GM23338 (cell line): ENCODE measurements at regions not wholly inside any gene's neighbourhood (a gene's known extent, or its start where the extent isn't known, plus 50 kb on each side); places are given as distances from the start of the nearest gene placed in this dataset.

Experiments used
- ATAC-seq: fragments of 200-7000 bp; cut with Tn5 transposase; 3 replicates; pipeline ENCODE4 v1.9.1; 2020
- DNase-seq: peaks from one replicate; pipeline ENCODE4 v3.0.0-alpha.2; 2015; ENCODE audit warnings: low spot score
- H2AFZ ChIP-seq: fragments of 200-600 bp; sonication (generic); 2 replicates; pipeline ENCODE4 v1.8.0; 2016; ENCODE audit warnings: antibody characterized with exemption, mild to moderate bottlenecking, moderate library complexity
- H3F3A ChIP-seq: fragments of 200-600 bp; sonication (generic); replicated peaks from 2 replicates; pipeline ENCODE4 v1.8.0; 2017; ENCODE audit warnings: antibody characterized with exemption, mixed run types, low read depth
- H3K27ac ChIP-seq: fragments of 200-600 bp; sonication (generic); 2 replicates; pipeline ENCODE4 v1.6.1; 2016; ENCODE audit warnings: low read depth
- H3K27me3 ChIP-seq: fragments of 200-600 bp; sonication (generic); 2 replicates; pipeline ENCODE4 v1.8.0; 2016; ENCODE audit warnings: mild to moderate bottlenecking, mixed run types, moderate library complexity; ENCODE audit not compliant: insufficient read depth
- H3K36me3 ChIP-seq: fragments of 200-600 bp; sonication (generic); 2 replicates; pipeline ENCODE4 v1.8.0; 2016; ENCODE audit warnings: mild to moderate bottlenecking; ENCODE audit not compliant: insufficient read depth
- H3K4me1 ChIP-seq: fragments of 200-600 bp; sonication (generic); 2 replicates; pipeline ENCODE4 v1.8.0; 2016; ENCODE audit warnings: mild to moderate bottlenecking, moderate library complexity; ENCODE audit not compliant: insufficient read depth
- H3K4me2 ChIP-seq: fragments of 200-600 bp; sonication (generic); 2 replicates; pipeline ENCODE4 v1.7.1; 2017; ENCODE audit warnings: mixed run types
- H3K4me3 ChIP-seq: fragments of 200-600 bp; sonication (generic); 2 replicates; pipeline ENCODE4 v1.6.1; 2016; ENCODE audit warnings: mixed run types
- H3K79me2 ChIP-seq: fragments of 200-600 bp; sonication (generic); replicated peaks from 2 replicates; pipeline ENCODE4 v1.8.0; 2017; ENCODE audit warnings: mild to moderate bottlenecking; ENCODE audit not compliant: insufficient read depth
- H3K9me2 ChIP-seq: fragments of 200-600 bp; sonication (generic); 2 replicates; pipeline ENCODE4 v1.8.0; 2017; ENCODE audit not compliant: insufficient read depth
- H4K20me1 ChIP-seq: fragments of 200-600 bp; sonication (generic); replicated peaks from 2 replicates; pipeline ENCODE4 v1.8.0; 2017; ENCODE audit warnings: mild to moderate bottlenecking; ENCODE audit not compliant: insufficient read depth
- H3K27ac Mint-ChIP-seq: 2 replicates; pipeline ENCODE4 v1.8.0; 2020; ENCODE audit warnings: inconsistent platforms, mild to moderate bottlenecking, moderate library complexity, mixed read lengths
- H3K27me3 Mint-ChIP-seq: 3 replicates; pipeline ENCODE4 v1.8.0; 2022; ENCODE audit warnings: low read depth, mild to moderate bottlenecking, moderate library complexity, mixed read lengths, inconsistent platforms; ENCODE audit not compliant: insufficient read depth, poor library complexity
- H3K36me3 Mint-ChIP-seq: 3 replicates; pipeline ENCODE4 v1.8.0; 2021; ENCODE audit warnings: low read depth, mild to moderate bottlenecking, inconsistent platforms, moderate library complexity, mixed read lengths
- H3K4me1 Mint-ChIP-seq: 3 replicates; pipeline ENCODE4 v1.8.0; 2020; ENCODE audit warnings: mild to moderate bottlenecking, inconsistent platforms, mixed read lengths
- H3K4me3 Mint-ChIP-seq: 3 replicates; pipeline ENCODE4 v1.8.0; 2021; ENCODE audit warnings: moderate library complexity, mild to moderate bottlenecking, inconsistent platforms, mixed read lengths
- H3K9me3 Mint-ChIP-seq: 3 replicates; pipeline ENCODE4 v1.8.0; 2020; ENCODE audit warnings: moderate library complexity, mild to moderate bottlenecking, inconsistent platforms, mixed read lengths
- CREB1 ChIP-seq: fragments of 250-450 bp; sonication (Bioruptor Pico); IDR thresholded peaks from 2 replicates; pipeline ENCODE4 v1.5.0; 2020; ENCODE audit warnings: low read depth, mild to moderate bottlenecking, moderate library complexity
- EZH2 ChIP-seq: fragments of 200-600 bp; sonication (generic); IDR thresholded peaks from one replicate; pipeline ENCODE4 v1.8.0; 2017; ENCODE audit warnings: antibody characterized with exemption, mild to moderate bottlenecking, low read depth; ENCODE audit not compliant: unreplicated experiment
- EZH2phosphoT487 ChIP-seq: fragments of 200-600 bp; sonication (generic); IDR thresholded peaks from one replicate; pipeline ENCODE4 v1.8.1; 2018; ENCODE audit warnings: antibody characterized with exemption; ENCODE audit not compliant: unreplicated experiment
- JUNB ChIP-seq: IDR thresholded peaks from one replicate; pipeline ENCODE4 v1.6.1; 2016; ENCODE audit warnings: antibody characterized with exemption; ENCODE audit not compliant: unreplicated experiment
- NANOG ChIP-seq: IDR thresholded peaks from 2 replicates; pipeline ENCODE4 v1.6.1; 2016; ENCODE audit warnings: antibody characterized with exemption, borderline replicate concordance
- POLR2AphosphoS5 ChIP-seq: IDR thresholded peaks from 2 replicates; pipeline ENCODE4 v1.6.1; 2016; ENCODE audit warnings: antibody characterized with exemption, low read depth
- STAT1 ChIP-seq: IDR thresholded peaks from one replicate; pipeline ENCODE4 v1.6.1; 2016; ENCODE audit warnings: antibody characterized with exemption; ENCODE audit not compliant: unreplicated experiment
- ZNF114 ChIP-seq: fragments of 250-450 bp; sonication (Bioruptor Pico); IDR thresholded peaks from 2 replicates; pipeline ENCODE4 v1.5.0; 2020; ENCODE audit warnings: mild to moderate bottlenecking, moderate library complexity
- ZNF331 ChIP-seq: fragments of 250-450 bp; sonication (Bioruptor Pico); IDR thresholded peaks from 2 replicates; pipeline ENCODE4 v1.5.0; 2020; ENCODE audit warnings: low read depth, mild to moderate bottlenecking, moderate library complexity
- TF ChIP-seq, protein P1 (sequence below): fragments of 250-450 bp; sonication (Bioruptor Pico); IDR thresholded peaks from 2 replicates; pipeline ENCODE4 v1.5.0; 2020; ENCODE audit warnings: mild to moderate bottlenecking, moderate library complexity
- TF ChIP-seq, protein P2 (sequence below): IDR thresholded peaks from 2 replicates; pipeline ENCODE4 v1.6.1; 2016; ENCODE audit warnings: antibody characterized with exemption
- TF ChIP-seq, protein P3 (sequence below): IDR thresholded peaks from one replicate; pipeline ENCODE4 v1.6.1; 2018; ENCODE audit warnings: antibody characterized with exemption; ENCODE audit not compliant: unreplicated experiment
- TF ChIP-seq, protein P4 (sequence below), 2 experiments: fragments of 200-600 bp in 1 of 2; sonication (generic) in 1 of 2; conservative IDR thresholded peaks; 2 replicates each; pipeline versions ENCODE4 v1.5.1 to v1.6.1; 2016 to 2017; ENCODE audit warnings: antibody characterized with exemption in 2 of 2, low read depth in 2 of 2, mild to moderate bottlenecking in 2 of 2, moderate library complexity in 1 of 2

DNA sequence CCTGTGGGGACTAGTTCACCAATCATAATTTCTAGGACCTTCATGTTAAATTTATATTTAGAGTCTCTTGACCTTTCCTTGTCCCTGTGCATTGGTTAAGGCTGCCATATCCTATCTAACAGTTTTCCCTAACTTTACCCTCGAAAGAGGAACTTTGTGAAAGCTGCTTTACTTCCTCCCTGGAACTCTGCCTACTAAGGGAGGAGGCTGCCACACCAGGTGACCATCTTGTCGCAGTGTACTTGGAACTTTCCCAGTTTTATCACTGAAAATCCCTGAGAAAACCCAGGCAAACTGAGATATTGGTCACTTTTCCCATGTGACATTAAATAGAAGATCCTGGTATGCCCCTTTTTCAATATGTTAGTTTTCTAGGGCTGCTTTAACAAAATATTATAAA lies 317.6 kb upstream of the TSHZ2 start:
- H3K4me3 Mint-ChIP-seq = no peak overlapping the region
- H3K9me2 ChIP-seq = no peaks in the 10 kb centered on the region; the same call in 1 of the 2 replicates
- no peaks in the 10 kb centered on the region for H3K4me1 Mint-ChIP-seq

More for the DNA sequence above, 317.6 kb upstream of the TSHZ2 start:
- Mint-ChIP-seq H3K27ac (no peak overlapping the region), H3K27me3 (no peaks in the 10 kb centered on the region), H3K36me3 (no peaks in the 10 kb centered on the region), H3K9me3 (no peaks in the 10 kb centered on the region)
- H3K4me1 ChIP-seq = no peaks in the 10 kb centered on the region
- no peak overlapping the region for H3K4me2 ChIP-seq
- TF ChIP-seq JUNB (no peak), POLR2AphosphoS5 (no peak), ZNF114 (CRISPR knock-in tag) (no peak), STAT1 (no peak), CREB1 (no peak), EZH2 (no peak), ZNF331 (CRISPR knock-in tag) (no peak), NANOG (no peak), EZH2phosphoT487 (no peak)
- TF ChIP-seq, protein P1, sequence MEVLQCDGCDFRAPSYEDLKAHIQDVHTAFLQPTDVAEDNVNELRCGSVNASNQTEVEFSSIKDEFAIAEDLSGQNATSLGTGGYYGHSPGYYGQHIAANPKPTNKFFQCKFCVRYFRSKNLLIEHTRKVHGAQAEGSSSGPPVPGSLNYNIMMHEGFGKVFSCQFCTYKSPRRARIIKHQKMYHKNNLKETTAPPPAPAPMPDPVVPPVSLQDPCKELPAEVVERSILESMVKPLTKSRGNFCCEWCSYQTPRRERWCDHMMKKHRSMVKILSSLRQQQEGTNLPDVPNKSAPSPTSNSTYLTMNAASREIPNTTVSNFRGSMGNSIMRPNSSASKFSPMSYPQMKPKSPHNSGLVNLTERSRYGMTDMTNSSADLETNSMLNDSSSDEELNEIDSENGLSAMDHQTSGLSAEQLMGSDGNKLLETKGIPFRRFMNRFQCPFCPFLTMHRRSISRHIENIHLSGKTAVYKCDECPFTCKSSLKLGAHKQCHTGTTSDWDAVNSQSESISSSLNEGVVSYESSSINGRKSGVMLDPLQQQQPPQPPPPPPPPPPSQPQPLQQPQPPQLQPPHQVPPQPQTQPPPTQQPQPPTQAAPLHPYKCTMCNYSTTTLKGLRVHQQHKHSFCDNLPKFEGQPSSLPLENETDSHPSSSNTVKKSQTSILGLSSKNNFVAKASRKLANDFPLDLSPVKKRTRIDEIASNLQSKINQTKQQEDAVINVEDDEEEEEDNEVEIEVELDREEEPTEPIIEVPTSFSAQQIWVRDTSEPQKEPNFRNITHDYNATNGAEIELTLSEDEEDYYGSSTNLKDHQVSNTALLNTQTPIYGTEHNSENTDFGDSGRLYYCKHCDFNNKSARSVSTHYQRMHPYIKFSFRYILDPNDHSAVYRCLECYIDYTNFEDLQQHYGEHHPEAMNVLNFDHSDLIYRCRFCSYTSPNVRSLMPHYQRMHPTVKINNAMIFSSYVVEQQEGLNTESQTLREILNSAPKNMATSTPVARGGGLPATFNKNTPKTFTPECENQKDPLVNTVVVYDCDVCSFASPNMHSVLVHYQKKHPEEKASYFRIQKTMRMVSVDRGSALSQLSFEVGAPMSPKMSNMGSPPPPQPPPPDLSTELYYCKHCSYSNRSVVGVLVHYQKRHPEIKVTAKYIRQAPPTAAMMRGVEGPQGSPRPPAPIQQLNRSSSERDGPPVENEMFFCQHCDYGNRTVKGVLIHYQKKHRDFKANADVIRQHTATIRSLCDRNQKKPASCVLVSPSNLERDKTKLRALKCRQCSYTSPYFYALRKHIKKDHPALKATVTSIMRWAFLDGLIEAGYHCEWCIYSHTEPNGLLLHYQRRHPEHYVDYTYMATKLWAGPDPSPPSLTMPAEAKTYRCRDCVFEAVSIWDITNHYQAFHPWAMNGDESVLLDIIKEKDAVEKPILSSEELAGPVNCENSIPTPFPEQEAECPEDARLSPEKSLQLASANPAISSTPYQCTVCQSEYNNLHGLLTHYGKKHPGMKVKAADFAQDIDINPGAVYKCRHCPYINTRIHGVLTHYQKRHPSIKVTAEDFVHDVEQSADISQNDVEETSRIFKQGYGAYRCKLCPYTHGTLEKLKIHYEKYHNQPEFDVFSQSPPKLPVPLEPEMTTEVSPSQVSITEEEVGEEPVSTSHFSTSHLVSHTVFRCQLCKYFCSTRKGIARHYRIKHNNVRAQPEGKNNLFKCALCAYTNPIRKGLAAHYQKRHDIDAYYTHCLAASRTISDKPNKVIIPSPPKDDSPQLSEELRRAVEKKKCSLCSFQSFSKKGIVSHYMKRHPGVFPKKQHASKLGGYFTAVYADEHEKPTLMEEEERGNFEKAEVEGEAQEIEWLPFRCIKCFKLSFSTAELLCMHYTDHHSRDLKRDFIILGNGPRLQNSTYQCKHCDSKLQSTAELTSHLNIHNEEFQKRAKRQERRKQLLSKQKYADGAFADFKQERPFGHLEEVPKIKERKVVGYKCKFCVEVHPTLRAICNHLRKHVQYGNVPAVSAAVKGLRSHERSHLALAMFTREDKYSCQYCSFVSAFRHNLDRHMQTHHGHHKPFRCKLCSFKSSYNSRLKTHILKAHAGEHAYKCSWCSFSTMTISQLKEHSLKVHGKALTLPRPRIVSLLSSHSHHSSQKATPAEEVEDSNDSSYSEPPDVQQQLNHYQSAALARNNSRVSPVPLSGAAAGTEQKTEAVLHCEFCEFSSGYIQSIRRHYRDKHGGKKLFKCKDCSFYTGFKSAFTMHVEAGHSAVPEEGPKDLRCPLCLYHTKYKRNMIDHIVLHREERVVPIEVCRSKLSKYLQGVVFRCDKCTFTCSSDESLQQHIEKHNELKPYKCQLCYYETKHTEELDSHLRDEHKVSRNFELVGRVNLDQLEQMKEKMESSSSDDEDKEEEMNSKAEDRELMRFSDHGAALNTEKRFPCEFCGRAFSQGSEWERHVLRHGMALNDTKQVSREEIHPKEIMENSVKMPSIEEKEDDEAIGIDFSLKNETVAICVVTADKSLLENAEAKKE = no peak
- TF ChIP-seq, protein P2, sequence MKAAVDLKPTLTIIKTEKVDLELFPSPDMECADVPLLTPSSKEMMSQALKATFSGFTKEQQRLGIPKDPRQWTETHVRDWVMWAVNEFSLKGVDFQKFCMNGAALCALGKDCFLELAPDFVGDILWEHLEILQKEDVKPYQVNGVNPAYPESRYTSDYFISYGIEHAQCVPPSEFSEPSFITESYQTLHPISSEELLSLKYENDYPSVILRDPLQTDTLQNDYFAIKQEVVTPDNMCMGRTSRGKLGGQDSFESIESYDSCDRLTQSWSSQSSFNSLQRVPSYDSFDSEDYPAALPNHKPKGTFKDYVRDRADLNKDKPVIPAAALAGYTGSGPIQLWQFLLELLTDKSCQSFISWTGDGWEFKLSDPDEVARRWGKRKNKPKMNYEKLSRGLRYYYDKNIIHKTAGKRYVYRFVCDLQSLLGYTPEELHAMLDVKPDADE = no peak
- TF ChIP-seq, protein P3, sequence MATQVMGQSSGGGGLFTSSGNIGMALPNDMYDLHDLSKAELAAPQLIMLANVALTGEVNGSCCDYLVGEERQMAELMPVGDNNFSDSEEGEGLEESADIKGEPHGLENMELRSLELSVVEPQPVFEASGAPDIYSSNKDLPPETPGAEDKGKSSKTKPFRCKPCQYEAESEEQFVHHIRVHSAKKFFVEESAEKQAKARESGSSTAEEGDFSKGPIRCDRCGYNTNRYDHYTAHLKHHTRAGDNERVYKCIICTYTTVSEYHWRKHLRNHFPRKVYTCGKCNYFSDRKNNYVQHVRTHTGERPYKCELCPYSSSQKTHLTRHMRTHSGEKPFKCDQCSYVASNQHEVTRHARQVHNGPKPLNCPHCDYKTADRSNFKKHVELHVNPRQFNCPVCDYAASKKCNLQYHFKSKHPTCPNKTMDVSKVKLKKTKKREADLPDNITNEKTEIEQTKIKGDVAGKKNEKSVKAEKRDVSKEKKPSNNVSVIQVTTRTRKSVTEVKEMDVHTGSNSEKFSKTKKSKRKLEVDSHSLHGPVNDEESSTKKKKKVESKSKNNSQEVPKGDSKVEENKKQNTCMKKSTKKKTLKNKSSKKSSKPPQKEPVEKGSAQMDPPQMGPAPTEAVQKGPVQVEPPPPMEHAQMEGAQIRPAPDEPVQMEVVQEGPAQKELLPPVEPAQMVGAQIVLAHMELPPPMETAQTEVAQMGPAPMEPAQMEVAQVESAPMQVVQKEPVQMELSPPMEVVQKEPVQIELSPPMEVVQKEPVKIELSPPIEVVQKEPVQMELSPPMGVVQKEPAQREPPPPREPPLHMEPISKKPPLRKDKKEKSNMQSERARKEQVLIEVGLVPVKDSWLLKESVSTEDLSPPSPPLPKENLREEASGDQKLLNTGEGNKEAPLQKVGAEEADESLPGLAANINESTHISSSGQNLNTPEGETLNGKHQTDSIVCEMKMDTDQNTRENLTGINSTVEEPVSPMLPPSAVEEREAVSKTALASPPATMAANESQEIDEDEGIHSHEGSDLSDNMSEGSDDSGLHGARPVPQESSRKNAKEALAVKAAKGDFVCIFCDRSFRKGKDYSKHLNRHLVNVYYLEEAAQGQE = no peak
- TF ChIP-seq, protein P4, sequence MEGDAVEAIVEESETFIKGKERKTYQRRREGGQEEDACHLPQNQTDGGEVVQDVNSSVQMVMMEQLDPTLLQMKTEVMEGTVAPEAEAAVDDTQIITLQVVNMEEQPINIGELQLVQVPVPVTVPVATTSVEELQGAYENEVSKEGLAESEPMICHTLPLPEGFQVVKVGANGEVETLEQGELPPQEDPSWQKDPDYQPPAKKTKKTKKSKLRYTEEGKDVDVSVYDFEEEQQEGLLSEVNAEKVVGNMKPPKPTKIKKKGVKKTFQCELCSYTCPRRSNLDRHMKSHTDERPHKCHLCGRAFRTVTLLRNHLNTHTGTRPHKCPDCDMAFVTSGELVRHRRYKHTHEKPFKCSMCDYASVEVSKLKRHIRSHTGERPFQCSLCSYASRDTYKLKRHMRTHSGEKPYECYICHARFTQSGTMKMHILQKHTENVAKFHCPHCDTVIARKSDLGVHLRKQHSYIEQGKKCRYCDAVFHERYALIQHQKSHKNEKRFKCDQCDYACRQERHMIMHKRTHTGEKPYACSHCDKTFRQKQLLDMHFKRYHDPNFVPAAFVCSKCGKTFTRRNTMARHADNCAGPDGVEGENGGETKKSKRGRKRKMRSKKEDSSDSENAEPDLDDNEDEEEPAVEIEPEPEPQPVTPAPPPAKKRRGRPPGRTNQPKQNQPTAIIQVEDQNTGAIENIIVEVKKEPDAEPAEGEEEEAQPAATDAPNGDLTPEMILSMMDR (conservative IDR thresholded peaks at IDR 0.05; ENCODE audit: low read depth in 2 of 2) = no peak
- ATAC-seq (no peak), DNase-seq (no peak)
- no peaks in the 10 kb centered on the region for H4K20me1 ChIP-seq
- H3K27me3 ChIP-seq = no peaks in the 10 kb centered on the region
- H3K79me2 ChIP-seq = no peaks in the 10 kb centered on the region
- no peaks in the 10 kb centered on the region for H3K36me3 ChIP-seq
- no peak overlapping the region for H3K27ac ChIP-seq
- H3F3A ChIP-seq = no peaks in the 10 kb centered on the region
- H3K4me3 ChIP-seq = no peak overlapping the region
- no peak overlapping the region for H2AFZ ChIP-seq
